T47D (cell line): ENCODE measurements at regions not wholly inside any gene's neighbourhood (a gene's known extent, or its start where the extent isn't known, plus 50 kb on each side); places are given as distances from the start of the nearest gene placed in this dataset.

Experiments used
- DNase-seq, 2 experiments: peaks; one replicate each; pipeline versions ENCODE4 v3.0.0 to v3.0.0-alpha.2; 2011 to 2012; ENCODE audit warnings: low read depth in 1 of 2, low spot score in 1 of 2
- JUND ChIP-seq: IDR thresholded peaks from 2 replicates; pipeline ENCODE4 v1.6.1; 2012; ENCODE audit warnings: low read depth
- in situ Hi-C: cut with HindIII; loops from 2 replicates; pipeline ENCODE4 v1.10.0; 2016; ENCODE audit warnings: low sequenced_read_pairs, low pct_unique_long_range_greater_than_20kb

- TF ChIP-seq JUND = no peak
- in situ Hi-C loops = no loop called here
- peak; percentile 11 to 76 for DNase-seq
Observed at GRCh38 chr19:46546194-46546896, 50.7 kb upstream of the PNMA8B start.

GRCh38 chr19:46550684-46551083, 50.4 kb upstream of the CALM3 start:
- no peak for DNase-seq
- in situ Hi-C loops = no loop called here
- no peak for TF ChIP-seq JUND

GRCh38 chr19:46551164-46551563, 50.0 kb upstream of the CALM3 start:
- TF ChIP-seq JUND = no peak
- DNase-seq = no peak
- in situ Hi-C loops = no loop called here
